ENCODE measurements at regions not wholly inside any gene's neighbourhood (a gene's known extent, or its start where the extent isn't known, plus 50 kb on each side); places are given as distances from the start of the nearest gene placed in this dataset.

- no peak for DNase-seq (ENCODE audit: extremely low read depth, low read depth)
Observed at GRCh38 chr18:29056800-29057199, 879.9 kb upstream of the CDH2 start.

GRCh38 chr18:29041976-29042375 is 865.0 kb upstream of the CDH2 start:
- TF ChIP-seq CTCF (IDR thresholded peaks at IDR 0.05; ENCODE audit: low read depth, low read length) = no peak

More at GRCh38 chr18:29056800-29057199, 879.9 kb upstream of the CDH2 start:
- no peak for TF ChIP-seq CTCF (IDR thresholded peaks at IDR 0.05; ENCODE audit: low read depth, low read length)

GRCh38 chr18:29034113-29034856 is 857.4 kb upstream of the CDH2 start:
- no peak for TF ChIP-seq CTCF (IDR thresholded peaks at IDR 0.05; ENCODE audit: low read depth, low read length)
- DNase-seq (ENCODE audit: extremely low read depth, low read depth) = no peak

More at GRCh38 chr18:29041976-29042375, 865.0 kb upstream of the CDH2 start:
- DNase-seq (ENCODE audit: extremely low read depth, low read depth) = no peak

- no peak for TF ChIP-seq CTCF (IDR thresholded peaks at IDR 0.05; ENCODE audit: low read depth, low read length)
Observed at GRCh38 chr18:29028560-29028959, 851.6 kb upstream of the CDH2 start.

GRCh38 chr18:29018976-29019375 is 842.0 kb upstream of the CDH2 start:
- TF ChIP-seq CTCF (IDR thresholded peaks at IDR 0.05; ENCODE audit: low read depth, low read length) = no peak
- DNase-seq (ENCODE audit: extremely low read depth, low read depth) = no peak

More at GRCh38 chr18:29028560-29028959, 851.6 kb upstream of the CDH2 start:
- no peak for DNase-seq (ENCODE audit: extremely low read depth, low read depth)

GRCh38 chr18:29012883-29013465 is 836.0 kb upstream of the CDH2 start:
- no peak for DNase-seq (ENCODE audit: extremely low read depth, low read depth)
- no peak for TF ChIP-seq CTCF (IDR thresholded peaks at IDR 0.05; ENCODE audit: low read depth, low read length)

- TF ChIP-seq CTCF (IDR thresholded peaks at IDR 0.05; ENCODE audit: low read depth, low read length) = no peak
- no peak for DNase-seq (ENCODE audit: extremely low read depth, low read depth)
Observed at GRCh38 chr18:29012364-29012763, 835.4 kb upstream of the CDH2 start.
